Stimulated activated CD8-positive, alpha-beta memory T cell treated with anti-CD3 and anti-CD28 coated beads, Interleukin-2, amount 100 ng/mL, for 48 hours (primary cell): ENCODE measurements at regions not wholly inside any gene's neighbourhood (a gene's known extent, or its start where the extent isn't known, plus 50 kb on each side); places are given as distances from the start of the nearest gene placed in this dataset.
"Not testable (repeated sequence)": the region's sequence is repeated elsewhere in the genome, so short reads cannot be mapped to it uniquely, and the experiment has no call there.

Experiments used
- DNase-seq, 2 donors: peaks; one replicate each; pipeline ENCODE4 v3.0.0-alpha.2; 2020; ENCODE audit warnings: low read depth in 2 of 2

GRCh38 chr18:38718365-38718901 lies 1152.8 kb upstream of the CELF4 start:
- DNase-seq = no peak

GRCh38 chr18:38709122-38709521 lies 1143.5 kb upstream of the CELF4 start:
- DNase-seq = no peak

- DNase-seq = no peak
Observed at GRCh38 chr18:38706373-38706772, 1140.8 kb upstream of the CELF4 start.

GRCh38 chr18:38698088-38698487 lies 1132.5 kb upstream of the CELF4 start:
- no peak for DNase-seq

- no peak for DNase-seq
Observed at GRCh38 chr18:38695559-38696280, 1130.1 kb upstream of the CELF4 start.

GRCh38 chr18:38693104-38693503 lies 1127.5 kb upstream of the CELF4 start:
- DNase-seq = no peak

- no peak for DNase-seq
Observed at GRCh38 chr18:38690626-38691025, 1125.0 kb upstream of the CELF4 start.

GRCh38 chr18:38688416-38688815 lies 1122.8 kb upstream of the CELF4 start:
- DNase-seq = no peak

GRCh38 chr18:38670486-38670885 lies 1104.9 kb upstream of the CELF4 start:
- no peak for DNase-seq

- DNase-seq = no peak
Observed at GRCh38 chr18:38664929-38665328, 1099.3 kb upstream of the CELF4 start.

GRCh38 chr18:38663682-38664081 lies 1098.1 kb upstream of the CELF4 start:
- DNase-seq = no peak

GRCh38 chr18:38663270-38663669 lies 1097.7 kb upstream of the CELF4 start:
- no peak for DNase-seq

- DNase-seq = no peak
Observed at GRCh38 chr18:38654946-38655345, 1089.3 kb upstream of the CELF4 start.

GRCh38 chr18:38651736-38652135 lies 1086.1 kb upstream of the CELF4 start:
- DNase-seq = no peak

- DNase-seq = no peak
Observed at GRCh38 chr18:38648179-38648578, 1082.6 kb upstream of the CELF4 start.

GRCh38 chr18:38646296-38646695 lies 1080.7 kb upstream of the CELF4 start:
- no peak for DNase-seq

- DNase-seq = no peak
Observed at GRCh38 chr18:38644875-38645641, 1079.5 kb upstream of the CELF4 start.

GRCh38 chr18:38642711-38643110 lies 1077.1 kb upstream of the CELF4 start:
- DNase-seq = no peak

- not testable (repeated sequence) for DNase-seq
Observed at GRCh38 chr18:38639700-38640099, 1074.1 kb upstream of the CELF4 start.

GRCh38 chr18:38635709-38636430 lies 1070.3 kb upstream of the CELF4 start:
- DNase-seq = no peak

GRCh38 chr18:38634117-38634516 lies 1068.5 kb upstream of the CELF4 start:
- no peak for DNase-seq

GRCh38 chr18:38633333-38633732 lies 1067.7 kb upstream of the CELF4 start:
- no peak for DNase-seq
